PFSK-1 (cell line): ENCODE measurements at regions not wholly inside any gene's neighbourhood (a gene's known extent, or its start where the extent isn't known, plus 50 kb on each side); places are given as distances from the start of the nearest gene placed in this dataset.

Experiments used
- POLR2AphosphoS5 ChIP-seq: IDR thresholded peaks from 2 replicates; pipeline ENCODE4 v1.6.1; 2012; ENCODE audit warnings: low read depth, mild to moderate bottlenecking, control low read depth, low read length, moderate library complexity
- SIN3A ChIP-seq: IDR thresholded peaks from 2 replicates; pipeline ENCODE4 v1.6.1; 2012; ENCODE audit warnings: mild to moderate bottlenecking, low read length, moderate library complexity, borderline replicate concordance; ENCODE audit not compliant: insufficient read depth
- TF ChIP-seq, protein P1 (sequence below), 2 experiments: IDR thresholded peaks; 2 replicates each; pipeline versions ENCODE4 v1.6.1 to v1.8.0; 2011 to 2012; ENCODE audit warnings: low read depth in 2 of 2, low read length in 2 of 2, control low read depth in 1 of 2, inconsistent platforms in 1 of 2, mild to moderate bottlenecking in 1 of 2, moderate library complexity in 1 of 2; ENCODE audit not compliant: insufficient read depth in 1 of 2

DNA sequence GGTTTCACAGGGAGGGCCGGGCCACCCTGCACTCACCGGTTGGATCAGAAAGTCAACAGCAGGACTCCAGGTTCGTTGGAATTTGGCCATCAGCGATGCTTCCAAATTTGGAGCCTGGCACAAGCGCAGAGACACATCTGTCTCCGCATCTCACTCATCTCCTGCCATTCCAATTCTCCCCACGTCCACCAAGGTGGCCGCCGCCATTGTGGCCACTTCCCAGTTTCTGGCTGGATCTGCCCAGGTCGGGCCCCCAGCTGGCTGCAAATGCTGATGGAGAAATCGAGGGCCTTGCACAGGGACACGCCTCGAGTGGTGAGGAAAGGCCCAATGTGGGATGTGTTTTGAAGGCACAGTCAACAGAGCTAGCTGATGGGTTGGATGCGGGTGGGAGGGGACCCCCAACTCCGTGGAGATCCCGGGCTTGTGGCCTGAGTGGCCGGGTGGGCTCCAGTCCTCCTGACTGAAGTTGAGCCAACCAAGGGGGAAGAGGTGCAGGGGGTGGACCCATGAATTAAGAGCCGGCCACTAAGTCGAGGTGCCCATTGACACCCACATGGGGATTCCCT, 102.7 kb downstream of the CRYAA start:
- TF ChIP-seq, protein P1, sequence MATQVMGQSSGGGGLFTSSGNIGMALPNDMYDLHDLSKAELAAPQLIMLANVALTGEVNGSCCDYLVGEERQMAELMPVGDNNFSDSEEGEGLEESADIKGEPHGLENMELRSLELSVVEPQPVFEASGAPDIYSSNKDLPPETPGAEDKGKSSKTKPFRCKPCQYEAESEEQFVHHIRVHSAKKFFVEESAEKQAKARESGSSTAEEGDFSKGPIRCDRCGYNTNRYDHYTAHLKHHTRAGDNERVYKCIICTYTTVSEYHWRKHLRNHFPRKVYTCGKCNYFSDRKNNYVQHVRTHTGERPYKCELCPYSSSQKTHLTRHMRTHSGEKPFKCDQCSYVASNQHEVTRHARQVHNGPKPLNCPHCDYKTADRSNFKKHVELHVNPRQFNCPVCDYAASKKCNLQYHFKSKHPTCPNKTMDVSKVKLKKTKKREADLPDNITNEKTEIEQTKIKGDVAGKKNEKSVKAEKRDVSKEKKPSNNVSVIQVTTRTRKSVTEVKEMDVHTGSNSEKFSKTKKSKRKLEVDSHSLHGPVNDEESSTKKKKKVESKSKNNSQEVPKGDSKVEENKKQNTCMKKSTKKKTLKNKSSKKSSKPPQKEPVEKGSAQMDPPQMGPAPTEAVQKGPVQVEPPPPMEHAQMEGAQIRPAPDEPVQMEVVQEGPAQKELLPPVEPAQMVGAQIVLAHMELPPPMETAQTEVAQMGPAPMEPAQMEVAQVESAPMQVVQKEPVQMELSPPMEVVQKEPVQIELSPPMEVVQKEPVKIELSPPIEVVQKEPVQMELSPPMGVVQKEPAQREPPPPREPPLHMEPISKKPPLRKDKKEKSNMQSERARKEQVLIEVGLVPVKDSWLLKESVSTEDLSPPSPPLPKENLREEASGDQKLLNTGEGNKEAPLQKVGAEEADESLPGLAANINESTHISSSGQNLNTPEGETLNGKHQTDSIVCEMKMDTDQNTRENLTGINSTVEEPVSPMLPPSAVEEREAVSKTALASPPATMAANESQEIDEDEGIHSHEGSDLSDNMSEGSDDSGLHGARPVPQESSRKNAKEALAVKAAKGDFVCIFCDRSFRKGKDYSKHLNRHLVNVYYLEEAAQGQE (IDR thresholded peaks at IDR 0.05; ENCODE audit: insufficient read depth in 1 of 2, low read depth in 2 of 2, low read length in 2 of 2): no peak
- no peak for TF ChIP-seq POLR2AphosphoS5
- no peak for TF ChIP-seq SIN3A
